IMR-90 (cell line): ENCODE measurements at regions not wholly inside any gene's neighbourhood (a gene's known extent, or its start where the extent isn't known, plus 50 kb on each side); places are given as distances from the start of the nearest gene placed in this dataset.

ENCODE experiments used
- ATAC-seq: fragments of 200-7000 bp; cut with Tn5 transposase; 2 replicates; pipeline ENCODE4 v1.9.1; 2020; ENCODE audit warnings: low read depth, mild to moderate bottlenecking, moderate library complexity
- BruUV-seq: library from RNA; stranded (reverse); fragments of 400-500 nt; replicated peaks from 2 replicates; lab custom pipeline; 2021; lab: Mats Ljungman, UMichigan
- CTCF ChIA-PET: fragments of 300-600 bp; formaldehyde crosslinking; extraction: SDS; loops from one replicate; lab custom pipeline; 2021; ENCODE audit warnings: antibody characterized with exemption; lab: Yijun Ruan, JAX
- POLR2A ChIA-PET: fragments of 300-600 bp; sonication (Branson Sonifier 250); formaldehyde crosslinking; loops from one replicate; lab custom pipeline; 2022; ENCODE audit warnings: antibody characterized with exemption; ENCODE audit not compliant: unreplicated experiment; lab: Charles Lee
- DNase-seq: peaks from one replicate; pipeline ENCODE4 v3.0.0; 2013
- H2AFZ ChIP-seq: replicated peaks from 2 replicates; pipeline ENCODE3; 2013; ENCODE audit warnings: low read length, mild to moderate bottlenecking; ENCODE audit not compliant: poor library complexity
- H2AK5ac ChIP-seq: 2 replicates; pipeline ENCODE4 v1.6.1; 2013; ENCODE audit warnings: low read depth, low read length, inconsistent platforms
- H2AK9ac ChIP-seq: replicated peaks from 2 replicates; pipeline ENCODE3; 2013; ENCODE audit warnings: mild to moderate bottlenecking, low read depth, low read length, moderate library complexity; ENCODE audit not compliant: poor library complexity
- H2BK120ac ChIP-seq: 2 replicates; pipeline ENCODE4 v1.6.1; 2013; ENCODE audit warnings: low read depth, low read length, inconsistent platforms
- H2BK15ac ChIP-seq: 3 replicates; pipeline ENCODE4 v1.6.1; 2013; ENCODE audit warnings: low read depth, low read length, inconsistent platforms
- H2BK20ac ChIP-seq: 2 replicates; pipeline ENCODE4 v1.6.1; 2013; ENCODE audit warnings: low read depth, mild to moderate bottlenecking, inconsistent platforms, low read length, moderate library complexity
- H2BK5ac ChIP-seq: 2 replicates; pipeline ENCODE4 v1.6.1; 2013; ENCODE audit warnings: mild to moderate bottlenecking, low read depth, low read length, inconsistent platforms; ENCODE audit not compliant: poor library complexity, severe bottlenecking
- H3K14ac ChIP-seq: replicated peaks from 2 replicates; pipeline ENCODE4 v1.6.1; 2013; ENCODE audit warnings: low read depth, low read length, inconsistent platforms
- H3K18ac ChIP-seq: 2 replicates; pipeline ENCODE4 v1.6.1; 2013; ENCODE audit warnings: low read depth, low read length, control low read depth
- H3K23ac ChIP-seq: 2 replicates; pipeline ENCODE4 v1.6.1; 2013; ENCODE audit warnings: low read depth, low read length, inconsistent platforms
- H3K27ac ChIP-seq: 2 replicates; pipeline ENCODE4 v1.5.1; 2013; ENCODE audit warnings: mild to moderate bottlenecking, control low read depth, low read length; ENCODE audit not compliant: insufficient read depth
- H3K27me3 ChIP-seq: 2 replicates; pipeline ENCODE4 v1.6.1; 2013; ENCODE audit warnings: low read length; ENCODE audit not compliant: control insufficient read depth, insufficient read depth
- H3K36me3 ChIP-seq: 2 replicates; pipeline ENCODE4 v1.6.1; 2013; ENCODE audit warnings: low read length, mixed read lengths; ENCODE audit not compliant: control insufficient read depth, insufficient read depth
- H3K4ac ChIP-seq: 2 replicates; pipeline ENCODE4 v1.6.1; 2013; ENCODE audit warnings: low read depth, low read length, inconsistent platforms
- H3K4me1 ChIP-seq: 2 replicates; pipeline ENCODE4 v1.6.1; 2013; ENCODE audit warnings: low read length, mixed read lengths; ENCODE audit not compliant: control insufficient read depth, insufficient read depth
- H3K4me2 ChIP-seq: 2 replicates; pipeline ENCODE4 v1.6.1; 2013; ENCODE audit warnings: low read depth, mild to moderate bottlenecking, control low read depth, low read length, moderate library complexity
- H3K4me3 ChIP-seq: 2 replicates; pipeline ENCODE4 v1.5.1; 2013; ENCODE audit warnings: low read depth, mild to moderate bottlenecking, control low read depth, low read length, moderate library complexity; ENCODE audit not compliant: insufficient read depth
- H3K56ac ChIP-seq: 2 replicates; pipeline ENCODE4 v1.6.1; 2013; ENCODE audit warnings: low read length, inconsistent platforms; ENCODE audit not compliant: insufficient read depth; ENCODE audit errors: extremely low read depth
- H3K79me1 ChIP-seq, 2 experiments: 2 replicates each; pipeline ENCODE4 v1.6.1; 2013; ENCODE audit warnings: low read length in 2 of 2, inconsistent platforms in 1 of 2, low read depth in 1 of 2
- H3K9ac ChIP-seq: 2 replicates; pipeline ENCODE4 v1.6.1; 2013; ENCODE audit warnings: low read depth, low read length, control low read depth
- H3K9me1 ChIP-seq: 2 replicates; pipeline ENCODE4 v1.6.1; 2013; ENCODE audit warnings: low read length, inconsistent platforms; ENCODE audit not compliant: insufficient read depth
- H3K9me3 ChIP-seq: 2 replicates; pipeline ENCODE4 v1.6.1; 2013; ENCODE audit warnings: low read length; ENCODE audit not compliant: control insufficient read depth, insufficient read depth
- H4K20me1 ChIP-seq: 2 replicates; pipeline ENCODE4 v1.6.1; 2013; ENCODE audit warnings: low read length, inconsistent platforms; ENCODE audit not compliant: insufficient read depth
- H4K5ac ChIP-seq: 2 replicates; pipeline ENCODE4 v1.6.1; 2013; ENCODE audit warnings: mild to moderate bottlenecking, low read depth, low read length, control low read depth
- H4K8ac ChIP-seq, 2 experiments: 2 replicates each; pipeline ENCODE4 v1.6.1; 2013; ENCODE audit warnings: low read depth in 2 of 2, low read length in 2 of 2, control low read depth in 1 of 2, inconsistent platforms in 1 of 2
- H4K91ac ChIP-seq: 2 replicates; pipeline ENCODE4 v1.6.1; 2013; ENCODE audit warnings: low read depth, low read length, inconsistent platforms; ENCODE audit not compliant: insufficient read depth
- MXI1 ChIP-seq: IDR thresholded peaks from 2 replicates; pipeline ENCODE4 v1.6.1; 2012; ENCODE audit warnings: low read depth, mild to moderate bottlenecking, low read length, moderate library complexity, borderline replicate concordance
- WGBS, 2 experiments: methylation state at CpG; one replicate each; pipeline versions ENCODE4 v1.1.5 to v1.1.7; 2013; ENCODE audit warnings: missing lambda C conversion rate in 2 of 2; ENCODE audit not compliant: insufficient read length in 1 of 2; ENCODE audit errors: extremely low coverage in 2 of 2; 5-methylcytosine and 5-hydroxymethylcytosine counted together
- dilution Hi-C: fragments of 300-500 bp; cut with HindIII; formaldehyde crosslinking; loops from one replicate; pipeline ENCODE4 v1.14.3; 2018; ENCODE audit warnings: low sequenced_read_pairs; ENCODE audit not compliant: unreplicated experiment
- in situ Hi-C: fragments of 300-500 bp; cut with MboI; formaldehyde crosslinking; loops from 3 replicates; pipeline ENCODE4 v1.14.3; 2019; ENCODE audit warnings: low sequenced_read_pairs, inconsistent platforms, mixed read lengths
- intact Hi-C: fragments of 100-400 bp; cut with micrococcal nuclease; formaldehyde crosslinking; loops from 2 replicates; pipeline ENCODE4 v1.10.0; 2022

DNA sequence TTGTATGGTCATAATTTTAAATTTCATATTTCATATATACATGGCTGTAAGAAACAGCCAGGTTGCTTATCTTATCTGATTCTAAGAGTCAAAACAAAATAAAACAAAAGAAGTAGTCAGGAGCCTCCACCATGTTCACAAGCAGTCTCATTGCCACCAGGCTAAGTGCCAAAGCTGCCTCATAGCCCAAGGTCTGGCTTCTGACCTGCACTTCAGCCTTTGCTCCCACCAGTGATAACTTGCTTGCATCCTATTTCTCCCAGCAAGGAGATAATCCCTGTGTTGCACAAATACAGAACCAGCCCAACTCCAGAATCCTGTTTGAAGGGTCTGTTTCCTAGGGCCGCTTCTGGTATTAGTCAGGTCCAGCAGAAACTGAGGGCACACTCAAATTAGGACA lies 53.9 kb upstream of the TSKU start:
- H4K5ac ChIP-seq, result no peak overlapping the region
- dilution Hi-C loops, result no loop called here

More for the DNA sequence above, 53.9 kb upstream of the TSKU start:
- no peak overlapping the region for H3K4me2 ChIP-seq
- CTCF ChIA-PET, result no interaction called here
- no peak overlapping the region for H2BK15ac ChIP-seq
- no peak overlapping the region for H4K91ac ChIP-seq
- H4K8ac ChIP-seq, result no peak overlapping the region
- no peak for TF ChIP-seq MXI1
- no peak overlapping the region for H3K4ac ChIP-seq
- no peak overlapping the region for H2AK9ac ChIP-seq
- H3K56ac ChIP-seq, result no peak overlapping the region
- no peak overlapping the region for H3K4me3 ChIP-seq
- no peak overlapping the region for H3K27ac ChIP-seq
- no TSS peak for BruUV-seq
- DNase-seq, result no peak
- no peak overlapping the region for H3K9ac ChIP-seq
- H2BK120ac ChIP-seq, result no peak overlapping the region
- H4K20me1 ChIP-seq, result no peaks in the 10 kb centered on the region
- no peak overlapping the region for H3K18ac ChIP-seq
- H2BK5ac ChIP-seq, result no peak overlapping the region
- no peak overlapping the region for H3K23ac ChIP-seq
- no peaks in the 10 kb centered on the region for H3K36me3 ChIP-seq
- H3K9me3 ChIP-seq, result no peaks in the 10 kb centered on the region
- H3K27me3 ChIP-seq, result peaks cover 69% of the 10 kb centered on the region
- in situ Hi-C loops, result loop anchor here (5.0 to 25.0 kb wide), 2 partner anchors 188 to 308 kb away; partner anchors contain the start of gene B3GNT6
- H2AK5ac ChIP-seq, result no peak overlapping the region
- H3K79me1 ChIP-seq, result no peaks in the 10 kb centered on the region
- no peak overlapping the region for H2AFZ ChIP-seq
- H3K9me1 ChIP-seq, result no peaks in the 10 kb centered on the region
- POLR2A ChIA-PET, result no interaction called here
- H2BK20ac ChIP-seq, result no peak overlapping the region
- H3K14ac ChIP-seq, result no peak overlapping the region
- WGBS, 2 experiments, result no CpG with 5 or more reads among the region's 1 CpG
- H3K4me1 ChIP-seq, result no peaks in the 10 kb centered on the region
- intact Hi-C loops, result no loop called here
- ATAC-seq, result no peak
